Right hindlimb (tissue), 1 donor: ENCODE measurements at regions not wholly inside any gene's neighbourhood (a gene's known extent, or its start where the extent isn't known, plus 50 kb on each side); places are given as distances from the start of the nearest gene placed in this dataset.

Experiments
- DNase-seq: peaks from one replicate; pipeline ENCODE4 v3.0.0-alpha.2; 2018

GRCh38 chr18:29012883-29013465 lies 836.0 kb upstream of the CDH2 start:
- DNase-seq = no peak

GRCh38 chr18:29012364-29012763 lies 835.4 kb upstream of the CDH2 start:
- no peak for DNase-seq

- no peak for DNase-seq
Measured at GRCh38 chr18:29009250-29009803, 832.4 kb upstream of the CDH2 start.

- DNase-seq = no peak
Measured at GRCh38 chr18:29008809-29009208, 831.9 kb upstream of the CDH2 start.

GRCh38 chr18:29007986-29008654 lies 831.2 kb upstream of the CDH2 start:
- DNase-seq = no peak

GRCh38 chr18:29004921-29005320 lies 828.0 kb upstream of the CDH2 start:
- DNase-seq = no peak

GRCh38 chr18:29003194-29003593 lies 826.3 kb upstream of the CDH2 start:
- DNase-seq = no peak

GRCh38 chr18:29002747-29003146 lies 825.8 kb upstream of the CDH2 start:
- DNase-seq = no peak

- DNase-seq = no peak
Measured at GRCh38 chr18:28999726-29000125, 822.8 kb upstream of the CDH2 start.

- DNase-seq = no peak
Measured at GRCh38 chr18:28995319-28995718, 818.4 kb upstream of the CDH2 start.

- no peak for DNase-seq
Measured at GRCh38 chr18:28984731-28985130, 807.8 kb upstream of the CDH2 start.

GRCh38 chr18:28974504-28974903 lies 797.6 kb upstream of the CDH2 start:
- DNase-seq = no peak

- DNase-seq = no peak
Measured at GRCh38 chr18:28973324-28973723, 796.4 kb upstream of the CDH2 start.

- no peak for DNase-seq
Measured at GRCh38 chr18:28972333-28972907, 795.5 kb upstream of the CDH2 start.

GRCh38 chr18:28963481-28963880 lies 786.6 kb upstream of the CDH2 start:
- DNase-seq = no peak

- DNase-seq = no peak
Measured at GRCh38 chr18:28961669-28962228, 784.8 kb upstream of the CDH2 start.

GRCh38 chr18:28960146-28960545 lies 783.2 kb upstream of the CDH2 start:
- DNase-seq = no peak

GRCh38 chr18:28952339-28952738 lies 775.4 kb upstream of the CDH2 start:
- DNase-seq = no peak

- DNase-seq = no peak
Measured at GRCh38 chr18:28947900-28948299, 771.0 kb upstream of the CDH2 start.

- DNase-seq = no peak
Measured at GRCh38 chr18:28946471-28946870, 769.5 kb upstream of the CDH2 start.

GRCh38 chr18:28922936-28923335 lies 746.0 kb upstream of the CDH2 start:
- no peak for DNase-seq

GRCh38 chr18:28916456-28916855 lies 739.5 kb upstream of the CDH2 start:
- no peak for DNase-seq

GRCh38 chr18:28905509-28905908 lies 728.6 kb upstream of the CDH2 start:
- no peak for DNase-seq

- no peak for DNase-seq
Measured at GRCh38 chr18:28904789-28905364, 727.9 kb upstream of the CDH2 start.
